NCI-H1694 (cell line): ENCODE measurements at regions not wholly inside any gene's neighbourhood (a gene's known extent, or its start where the extent isn't known, plus 50 kb on each side); places are given as distances from the start of the nearest gene placed in this dataset.
A peak's percentile ranks its signal among the peaks of the same experiment; 100 is the strongest.

Experiments
- DNase-seq: peaks from one replicate; lab custom pipeline; 2025; lab: John Stamatoyannopoulos, UW

GRCh38 chr20:24181151-24181550, 192.6 kb upstream of the GGTLC1 start:
- DNase-seq, result no peak

- DNase-seq, result no peak
These were observed 180.7 kb upstream of the GGTLC1 start for GRCh38 chr20:24169256-24169655.

- DNase-seq, result no peak
These were observed 177.8 kb upstream of the GGTLC1 start for GRCh38 chr20:24166412-24166811.

- DNase-seq, result no peak
These were observed 177.5 kb upstream of the GGTLC1 start for GRCh38 chr20:24166123-24166381.

GRCh38 chr20:24165301-24166122, 176.9 kb upstream of the GGTLC1 start:
- DNase-seq, result no peak

- DNase-seq, result no peak
These were observed 175.8 kb upstream of the GGTLC1 start for GRCh38 chr20:24164360-24164759.

GRCh38 chr20:24163506-24163905, 174.9 kb upstream of the GGTLC1 start:
- no peak for DNase-seq

- peak; percentile 26 for DNase-seq
These were observed 172.1 kb upstream of the GGTLC1 start for GRCh38 chr20:24160563-24161281.

- peak; percentile 58 for DNase-seq
These were observed 169.7 kb upstream of the GGTLC1 start for GRCh38 chr20:24158281-24158680.

- DNase-seq, result no peak
These were observed 168.6 kb upstream of the GGTLC1 start for GRCh38 chr20:24157213-24157612.

- peak; percentile 45 for DNase-seq
These were observed 164.8 kb upstream of the GGTLC1 start for GRCh38 chr20:24153101-24154040.

GRCh38 chr20:24151621-24152294, 163.2 kb upstream of the GGTLC1 start:
- DNase-seq, result no peak

- no peak for DNase-seq
These were observed 161.8 kb upstream of the GGTLC1 start for GRCh38 chr20:24150406-24150805.

- DNase-seq, result no peak
These were observed 161.3 kb upstream of the GGTLC1 start for GRCh38 chr20:24149881-24150307.

- no peak for DNase-seq
These were observed 160.6 kb upstream of the GGTLC1 start for GRCh38 chr20:24149175-24149574.

GRCh38 chr20:24148372-24148771, 159.8 kb upstream of the GGTLC1 start:
- no peak for DNase-seq

- no peak for DNase-seq
These were observed 159.4 kb upstream of the GGTLC1 start for GRCh38 chr20:24147961-24148360.

- DNase-seq, result no peak
These were observed 158.9 kb upstream of the GGTLC1 start for GRCh38 chr20:24147479-24147878.

GRCh38 chr20:24146231-24146634, 157.7 kb upstream of the GGTLC1 start:
- no peak for DNase-seq

- DNase-seq, result no peak
These were observed 155.8 kb upstream of the GGTLC1 start for GRCh38 chr20:24144371-24144770.

GRCh38 chr20:24141111-24141510, 152.5 kb upstream of the GGTLC1 start:
- no peak for DNase-seq

GRCh38 chr20:24139846-24140245, 151.3 kb upstream of the GGTLC1 start:
- no peak for DNase-seq
